ENCODE measurements at regions not wholly inside any gene's neighbourhood (a gene's known extent, or its start where the extent isn't known, plus 50 kb on each side); places are given as distances from the start of the nearest gene placed in this dataset.

DNA sequence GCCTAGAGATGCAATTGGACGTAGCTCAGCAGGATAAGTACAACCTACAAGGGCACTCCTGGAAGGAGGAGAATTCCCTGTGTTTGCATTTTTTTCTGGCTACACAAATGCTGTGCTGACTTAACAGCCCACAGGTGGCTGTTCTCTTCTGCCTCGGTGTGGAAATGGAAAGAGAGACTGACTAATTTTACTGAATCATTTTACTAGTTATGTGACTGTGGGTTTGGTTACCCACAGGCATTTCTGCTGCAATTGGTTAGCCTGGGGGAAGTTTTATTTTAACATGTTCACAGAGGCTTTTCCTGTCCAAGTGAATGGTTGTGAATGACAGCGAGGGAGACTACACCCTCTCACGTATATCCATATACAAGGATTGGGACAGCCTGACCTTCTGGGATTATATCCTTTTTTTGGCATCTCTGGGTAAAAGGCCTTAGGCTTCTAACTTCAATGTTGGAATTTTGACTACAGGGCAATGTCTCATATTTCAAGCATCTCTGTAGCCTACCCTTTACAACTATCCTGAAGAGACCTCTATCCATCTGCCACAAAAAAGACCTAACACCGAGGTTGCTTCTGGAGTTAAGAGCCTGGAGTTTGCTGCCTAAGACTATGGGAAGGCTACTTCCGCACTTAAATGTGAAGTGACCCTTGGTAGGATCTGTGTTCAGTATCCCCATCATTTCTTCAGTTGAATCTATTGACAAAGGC is 67.2 kb upstream of the TP63 start:
- no peak for DNase-seq

GRCh38 chr3:189566550-189567130 is 64.5 kb upstream of the TP63 start:
- DNase-seq, result no peak

- no peak for DNase-seq
These were observed 63.9 kb upstream of the TP63 start for GRCh38 chr3:189567322-189567721.

DNA sequence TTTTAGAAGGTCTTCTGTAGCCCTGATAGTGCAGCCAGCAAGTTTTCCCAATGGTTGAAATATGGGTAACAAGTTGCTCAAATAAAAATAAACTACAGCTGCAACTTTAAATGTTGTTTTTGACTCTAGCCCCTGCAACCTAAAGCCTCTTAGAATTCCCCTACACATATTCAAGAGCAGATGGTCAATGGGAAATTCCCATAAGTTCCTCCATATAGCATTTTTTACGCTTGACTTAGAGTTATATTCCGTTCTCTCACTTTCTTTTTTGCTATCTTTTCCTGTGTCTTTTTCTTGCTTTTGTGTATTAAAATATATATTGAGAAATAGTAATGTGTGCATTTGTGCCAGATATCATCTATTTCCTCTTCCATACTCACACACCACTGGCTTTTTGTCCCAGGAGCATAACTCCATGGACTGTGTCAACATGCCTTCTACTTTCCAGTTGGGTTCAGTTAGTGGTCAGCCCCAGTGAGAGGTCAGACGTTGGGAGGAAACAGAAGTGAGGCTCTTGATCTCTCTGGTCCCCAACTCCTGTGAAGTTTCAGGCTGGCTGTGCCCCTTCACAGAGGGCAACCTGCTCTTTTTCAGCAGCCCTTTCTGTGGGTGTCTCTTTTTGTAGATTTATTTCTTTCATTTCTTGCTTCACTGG is 63.3 kb upstream of the TP63 start:
- DNase-seq, result no peak

GRCh38 chr3:189568961-189569360 is 62.2 kb upstream of the TP63 start:
- DNase-seq, result no peak

- no peak for DNase-seq
These were observed 61.7 kb upstream of the TP63 start for GRCh38 chr3:189569473-189569872.

- no peak for DNase-seq
These were observed 60.3 kb upstream of the TP63 start for GRCh38 chr3:189570916-189571315.

GRCh38 chr3:189572249-189572648 is 58.9 kb upstream of the TP63 start:
- no peak for DNase-seq

DNA sequence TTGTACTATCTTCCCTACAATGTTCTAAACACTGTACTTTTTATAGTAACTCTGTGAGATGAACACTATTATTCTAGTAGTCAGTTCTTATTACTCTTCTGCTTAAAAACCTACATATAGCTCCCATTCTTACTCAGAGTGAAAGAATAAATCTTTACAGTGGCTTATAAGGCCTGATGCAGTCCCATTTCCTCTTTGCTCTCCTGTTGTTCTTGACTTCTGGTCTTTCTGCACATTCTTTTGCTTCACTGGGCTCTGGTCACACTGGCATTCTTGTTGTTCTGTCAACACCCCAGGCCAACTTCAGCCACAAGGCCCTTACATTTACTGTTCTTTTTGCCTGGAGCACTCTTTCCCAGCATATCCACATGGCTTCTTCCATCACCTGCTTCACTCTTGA is 58.2 kb upstream of the TP63 start:
- DNase-seq, result no peak

DNA sequence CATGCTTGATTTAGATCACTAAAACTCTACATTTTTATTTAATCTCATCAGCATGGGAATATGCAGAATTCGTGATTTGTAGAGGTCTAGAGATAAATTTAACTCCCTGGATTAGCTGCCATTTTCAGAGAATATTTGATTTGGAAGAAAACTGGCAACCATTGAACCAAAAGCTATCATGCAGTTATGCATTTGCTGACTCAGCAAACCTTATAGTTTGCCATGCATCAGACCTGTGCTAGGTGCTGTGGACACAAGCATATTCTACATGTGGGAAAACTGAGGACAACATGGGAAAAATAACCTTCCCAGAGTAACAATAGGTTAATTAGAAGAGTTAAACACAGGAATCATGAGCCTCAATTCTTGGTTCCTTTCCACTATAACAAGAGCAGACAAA is 54.7 kb upstream of the TP63 start:
- DNase-seq, result no peak

GRCh38 chr3:189577050-189577951 is 53.9 kb upstream of the TP63 start:
- no peak for DNase-seq

DNA sequence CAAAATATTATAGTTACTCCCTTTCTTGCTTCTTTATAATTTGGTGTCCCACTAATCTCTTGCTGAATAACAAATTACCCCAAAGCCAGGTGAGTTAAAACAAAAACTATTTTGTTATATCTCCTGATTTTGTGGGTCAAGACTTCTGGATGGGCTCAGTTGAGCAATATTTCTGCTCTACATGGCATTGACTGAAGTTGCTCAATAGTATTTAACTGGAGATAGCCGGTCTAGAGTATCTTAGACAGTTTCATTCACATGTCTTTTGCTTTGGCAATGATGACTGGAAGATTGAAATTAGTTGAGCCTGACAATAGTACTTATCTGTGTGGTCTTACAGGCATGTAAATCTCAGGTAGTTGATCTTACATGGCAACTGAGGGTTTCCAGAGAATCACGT is 51.0 kb upstream of the TP63 start:
- no peak for DNase-seq

All from NCI-H510A treated with DMSO at 0.1 percent for 48 hours (cell line).